Mucosa of descending colon (tissue), 3 donors: ENCODE measurements at regions not wholly inside any gene's neighbourhood (a gene's known extent, or its start where the extent isn't known, plus 50 kb on each side); places are given as distances from the start of the nearest gene placed in this dataset.
"Not testable (repeated sequence)": the region's sequence is repeated elsewhere in the genome, so short reads cannot be mapped to it uniquely, and the experiment has no call there.

Source experiments
- ATAC-seq: fragments of 200-7000 bp; cut with Tn5 transposase; one replicate; pipeline ENCODE4 v1.9.1; 2020; ENCODE audit warnings: mild to moderate bottlenecking, moderate library complexity
- DNase-seq, 3 donors: peaks; one replicate each; pipeline ENCODE4 v3.0.0-alpha.2; 2020
- H3K36me3 ChIP-seq: fragments of 200-600 bp; one replicate; pipeline ENCODE4 v1.8.0; 2021; ENCODE audit warnings: low read depth, mild to moderate bottlenecking
- H3K4me1 ChIP-seq: fragments of 200-600 bp; one replicate; pipeline ENCODE4 v1.8.0; 2021; ENCODE audit warnings: low read depth, mild to moderate bottlenecking
- H3K4me3 ChIP-seq: fragments of 200-600 bp; one replicate; pipeline ENCODE4 v1.8.0; 2021; ENCODE audit warnings: mild to moderate bottlenecking
- H3K9me3 ChIP-seq: fragments of 200-600 bp; one replicate; pipeline ENCODE4 v1.8.0; 2021; ENCODE audit warnings: mild to moderate bottlenecking
- CTCF ChIP-seq: fragments of 200-600 bp; IDR thresholded peaks from one replicate; pipeline ENCODE4 v1.8.0; 2022; ENCODE audit warnings: antibody characterized with exemption, mild to moderate bottlenecking
- intact Hi-C, 2 donors: fragments of 100-400 bp; cut with DNase I in 1 of 2; cut with micrococcal nuclease in 1 of 2; formaldehyde crosslinking; loops; one replicate each; pipeline versions ENCODE4 v1.11.0 to v1.11.1; 2022; cut with DNase I, micrococcal nuclease
- donor health status: DM: no; HTN: no; CAD: no; lungs with moderate emphysema.
- donor health status: DM: no; HTN: no; CAD: no.
- donor health status: DM: no; HTN: yes; CAD: no.

GRCh38 chrX:1140236-1140681 lies 72.2 kb downstream of the CRLF2 start:
- intact Hi-C loops = no loop called here
- H3K9me3 ChIP-seq = no peaks in the 10 kb centered on the region
- no peak for DNase-seq
- H3K4me1 ChIP-seq = no peaks in the 10 kb centered on the region
- no peaks in the 10 kb centered on the region for H3K36me3 ChIP-seq
- ATAC-seq = no peak
- H3K4me3 ChIP-seq = no peak overlapping the region
- no peak for TF ChIP-seq CTCF

- ATAC-seq (no peak), DNase-seq (no peak)
- H3K9me3 ChIP-seq = no peaks in the 10 kb centered on the region
- H3K4me3 ChIP-seq = no peak overlapping the region
- TF ChIP-seq CTCF = no peak
- no peaks in the 10 kb centered on the region for H3K36me3 ChIP-seq
- intact Hi-C loops = no loop called here
- H3K4me1 ChIP-seq = no peaks in the 10 kb centered on the region
Observed at GRCh38 chrX:1139185-1139500, 73.3 kb downstream of the CRLF2 start.

GRCh38 chrX:1138476-1139184 lies 73.8 kb downstream of the CRLF2 start:
- no peak for ATAC-seq
- Histone ChIP-seq H3K36me3 (no peaks in the 10 kb centered on the region), H3K9me3 (no peaks in the 10 kb centered on the region), H3K4me1 (no peaks in the 10 kb centered on the region), H3K4me3 (no peak overlapping the region)
- intact Hi-C loops = no loop called here
- no peak for DNase-seq
- TF ChIP-seq CTCF = no peak

GRCh38 chrX:1137531-1137930 lies 74.9 kb downstream of the CRLF2 start:
- TF ChIP-seq CTCF = no peak
- Histone ChIP-seq H3K36me3 (no peaks in the 10 kb centered on the region), H3K4me1 (no peaks in the 10 kb centered on the region), H3K9me3 (no peaks in the 10 kb centered on the region), H3K4me3 (no peak overlapping the region)
- ATAC-seq = no peak
- intact Hi-C loops = no loop called here
- DNase-seq = no peak

GRCh38 chrX:1136582-1136981 lies 75.9 kb downstream of the CRLF2 start:
- DNase-seq, H3K9me3 ChIP-seq, H3K4me3 ChIP-seq, intact Hi-C loops, H3K4me1 ChIP-seq, H3K36me3 ChIP-seq, ATAC-seq: not testable (repeated sequence)

GRCh38 chrX:1134976-1135375 lies 77.5 kb downstream of the CRLF2 start:
- DNase-seq (no peak), ATAC-seq (no peak)
- no peak overlapping the region for H3K4me3 ChIP-seq
- intact Hi-C loops = no loop called here
- H3K9me3 ChIP-seq = no peaks in the 10 kb centered on the region
- H3K36me3 ChIP-seq = no peaks in the 10 kb centered on the region
- TF ChIP-seq CTCF = no peak
- H3K4me1 ChIP-seq = no peaks in the 10 kb centered on the region
